Testis (tissue), 2 donors: ENCODE measurements at regions not wholly inside any gene's neighbourhood (a gene's known extent, or its start where the extent isn't known, plus 50 kb on each side); places are given as distances from the start of the nearest gene placed in this dataset.

Source experiments
- DNase-seq: peaks from one replicate; pipeline ENCODE4 v3.0.0-alpha.2; 2019
- H3K27ac ChIP-seq, 2 donors: fragments of 200-600 bp; sonication (generic); one replicate each; pipeline ENCODE4 v1.5.1; 2019
- H3K27me3 ChIP-seq: fragments of 200-600 bp; sonication (generic); one replicate; pipeline ENCODE4 v1.5.1; 2019
- H3K36me3 ChIP-seq: fragments of 200-600 bp; sonication (generic); one replicate; pipeline ENCODE4 v1.5.1; 2017; ENCODE audit warnings: low read depth; ENCODE audit errors: missing control alignments
- H3K4me1 ChIP-seq: fragments of 200-600 bp; sonication (generic); one replicate; pipeline ENCODE4 v1.5.1; 2019
- H3K4me3 ChIP-seq, 2 donors: fragments of 200-600 bp; sonication (generic); one replicate each; pipeline ENCODE4 v1.5.1; 2017 to 2019
- H3K9me3 ChIP-seq: fragments of 200-600 bp; sonication (generic); one replicate; pipeline ENCODE4 v1.5.1; 2017
- POLR2A ChIP-seq: fragments of 450-650 bp; IDR thresholded peaks from one replicate; pipeline ENCODE4 v1.6.1; 2017; ENCODE audit warnings: antibody characterized with exemption, mild to moderate bottlenecking, moderate library complexity
- WGBS, 2 donors: methylation state at CpG; one replicate each; pipeline ENCODE4 v1.1.5; 2018; 5-methylcytosine and 5-hydroxymethylcytosine counted together
- intact Hi-C: fragments of 100-400 bp; cut with DNase I; formaldehyde crosslinking; loops from one replicate; pipeline ENCODE4 v1.15.1; 2023; ENCODE audit warnings: low total_unique reads
- TF ChIP-seq, protein P1 (sequence below), 3 experiments: fragments of 450-650 bp in 2 of 3; fragments of 200-600 bp in 1 of 3; sonication (generic) in 1 of 3; IDR thresholded peaks; one replicate each; pipeline ENCODE4 v1.5.1; 2016 to 2019; ENCODE audit warnings: antibody characterized with exemption in 3 of 3, mild to moderate bottlenecking in 2 of 3, moderate library complexity in 1 of 3

DNA sequence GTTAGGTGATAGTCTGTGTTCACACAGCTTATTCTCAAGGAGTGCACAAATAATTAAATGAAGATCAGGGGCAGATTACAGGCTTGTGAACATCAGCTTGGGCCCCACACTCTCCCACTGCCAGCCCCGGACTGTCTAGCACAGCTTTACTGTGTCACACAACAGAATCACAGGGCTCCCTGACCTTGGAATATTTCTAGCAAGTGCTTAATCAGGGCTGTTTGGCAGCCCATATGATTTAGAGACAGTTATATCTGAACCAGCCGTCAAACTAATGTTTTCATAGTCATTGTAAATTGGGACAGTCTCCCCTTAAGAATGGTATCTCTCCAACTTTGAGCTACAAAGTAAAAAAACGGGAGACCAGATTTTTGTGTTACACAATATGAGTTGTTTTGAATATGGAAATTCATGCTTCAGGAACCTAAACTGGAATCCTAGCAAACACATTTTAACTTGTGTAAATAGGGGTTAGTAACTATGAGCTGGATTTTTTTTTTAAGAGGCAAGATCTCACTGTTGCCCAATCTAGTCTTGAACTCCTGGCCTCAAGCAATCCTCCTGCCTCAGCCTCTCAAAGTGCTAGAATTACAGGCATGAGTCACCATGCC, 517.6 kb downstream of the BNC2 start:
- DNase-seq: peak; percentile 32
- intact Hi-C loops: no loop called here

DNA sequence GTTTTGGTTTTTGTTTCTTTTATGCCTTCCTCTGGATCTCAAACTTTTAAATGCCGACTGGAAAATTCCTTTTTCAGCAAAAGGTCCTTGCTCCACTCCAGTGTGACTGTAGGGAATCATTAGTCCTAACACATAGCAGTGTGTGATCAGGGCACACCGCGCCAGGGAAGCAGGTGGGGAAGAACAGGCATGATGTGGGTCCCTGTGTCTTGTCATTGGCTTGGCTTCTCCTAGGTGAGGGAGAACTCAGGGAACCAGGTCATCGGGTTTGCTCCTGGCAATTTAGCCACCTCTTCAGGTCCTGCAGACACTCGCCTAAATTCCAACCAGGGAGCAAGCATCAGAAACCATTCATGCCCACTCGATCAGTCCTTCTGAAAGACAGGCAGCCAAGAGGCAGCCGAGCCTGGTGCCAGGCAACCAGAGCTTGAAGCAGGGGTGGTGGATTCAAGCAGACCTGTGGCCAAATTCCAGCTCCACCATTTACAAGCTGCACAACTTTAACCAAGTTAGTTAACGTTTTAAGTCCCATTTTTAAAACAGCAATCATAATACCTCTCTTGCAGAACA, 514.2 kb downstream of the BNC2 start:
- Histone ChIP-seq H3K4me3 (no peak overlapping the region), H3K27ac (no peak overlapping the region), H3K9me3 (no peaks in the 10 kb centered on the region), H3K36me3 (no peaks in the 10 kb centered on the region), H3K4me1 (no peaks in the 10 kb centered on the region), H3K27me3 (no peaks in the 10 kb centered on the region)
- whole genome bisulfite sequencing, 2 donors: 79 to 87% methylated on average over 7 to 8 of the region's 8 CpGs
- no peak for DNase-seq
- TF ChIP-seq POLR2A: no peak
- TF ChIP-seq, protein P1, sequence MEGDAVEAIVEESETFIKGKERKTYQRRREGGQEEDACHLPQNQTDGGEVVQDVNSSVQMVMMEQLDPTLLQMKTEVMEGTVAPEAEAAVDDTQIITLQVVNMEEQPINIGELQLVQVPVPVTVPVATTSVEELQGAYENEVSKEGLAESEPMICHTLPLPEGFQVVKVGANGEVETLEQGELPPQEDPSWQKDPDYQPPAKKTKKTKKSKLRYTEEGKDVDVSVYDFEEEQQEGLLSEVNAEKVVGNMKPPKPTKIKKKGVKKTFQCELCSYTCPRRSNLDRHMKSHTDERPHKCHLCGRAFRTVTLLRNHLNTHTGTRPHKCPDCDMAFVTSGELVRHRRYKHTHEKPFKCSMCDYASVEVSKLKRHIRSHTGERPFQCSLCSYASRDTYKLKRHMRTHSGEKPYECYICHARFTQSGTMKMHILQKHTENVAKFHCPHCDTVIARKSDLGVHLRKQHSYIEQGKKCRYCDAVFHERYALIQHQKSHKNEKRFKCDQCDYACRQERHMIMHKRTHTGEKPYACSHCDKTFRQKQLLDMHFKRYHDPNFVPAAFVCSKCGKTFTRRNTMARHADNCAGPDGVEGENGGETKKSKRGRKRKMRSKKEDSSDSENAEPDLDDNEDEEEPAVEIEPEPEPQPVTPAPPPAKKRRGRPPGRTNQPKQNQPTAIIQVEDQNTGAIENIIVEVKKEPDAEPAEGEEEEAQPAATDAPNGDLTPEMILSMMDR (IDR thresholded peaks at IDR 0.05): no peak
- intact Hi-C loops: no loop called here

More for the DNA sequence above, 517.6 kb downstream of the BNC2 start:
- Histone ChIP-seq H3K4me3 (no peak overlapping the region), H3K36me3 (no peaks in the 10 kb centered on the region), H3K27ac (no peak overlapping the region), H3K4me1 (no peaks in the 10 kb centered on the region), H3K9me3 (no peaks in the 10 kb centered on the region), H3K27me3 (no peaks in the 10 kb centered on the region)
- no peak for TF ChIP-seq POLR2A
- TF ChIP-seq, protein P1 (IDR thresholded peaks at IDR 0.05): no peak
- 40 to 44% methylated on average over 3 of the region's 3 CpGs for WGBS, 2 donors

DNA sequence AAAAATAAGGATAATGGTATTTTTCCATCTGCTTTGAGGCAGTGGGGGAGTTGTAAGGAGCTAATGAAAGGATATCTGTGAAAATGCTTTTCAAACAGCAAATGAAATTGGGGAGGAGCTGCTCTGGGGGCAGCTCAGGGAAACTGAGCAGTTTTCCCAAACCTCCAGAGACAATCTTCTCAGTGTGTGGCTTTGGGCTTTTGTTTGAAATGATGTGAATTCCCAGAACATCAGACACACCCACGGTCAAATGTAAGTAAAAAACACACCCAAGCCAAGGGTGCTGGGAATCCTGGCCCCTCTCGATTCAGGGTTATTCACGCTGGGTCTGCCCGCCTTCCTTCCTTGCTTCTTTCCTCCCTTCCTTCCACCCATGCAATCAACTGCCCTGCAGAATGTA, 512.6 kb downstream of the BNC2 start:
- TF ChIP-seq POLR2A: no peak
- TF ChIP-seq, protein P1 (IDR thresholded peaks at IDR 0.05): no peak
- intact Hi-C loops: no loop called here
- 79 to 82% methylated on average over 4 of the region's 4 CpGs for WGBS, 2 donors

DNA sequence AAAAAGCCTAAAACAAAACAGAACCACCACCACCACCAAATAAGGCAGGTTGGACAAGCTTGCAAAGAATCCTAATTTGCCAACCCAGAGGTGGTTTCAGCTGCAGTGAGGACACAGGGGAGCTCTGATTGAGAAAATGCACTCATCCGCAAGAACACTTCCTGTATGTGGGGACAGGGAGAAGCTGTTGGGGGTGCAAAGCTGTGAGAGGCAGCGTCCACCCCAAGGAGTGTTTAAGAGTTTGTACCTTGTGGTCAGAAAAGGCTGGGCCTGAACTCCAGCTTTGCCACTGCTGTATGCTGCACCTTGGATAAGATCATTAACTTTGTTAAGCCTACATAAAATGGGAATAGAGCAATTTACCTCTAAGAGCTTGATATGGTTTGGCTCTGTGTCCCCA, 511.7 kb downstream of the BNC2 start:
- no peak for DNase-seq
- H3K27me3 ChIP-seq: no peaks in the 10 kb centered on the region
- H3K9me3 ChIP-seq: no peaks in the 10 kb centered on the region
- 94 to 100% methylated on average over 2 of the region's 2 CpGs for WGBS, 2 donors
- intact Hi-C loops: no loop called here
- TF ChIP-seq, protein P1 (IDR thresholded peaks at IDR 0.05): no peak
- TF ChIP-seq POLR2A: no peak
- no peaks in the 10 kb centered on the region for H3K36me3 ChIP-seq
- no peaks in the 10 kb centered on the region for H3K4me1 ChIP-seq
- no peak overlapping the region for H3K27ac ChIP-seq
- no peak overlapping the region for H3K4me3 ChIP-seq

More for the DNA sequence above, 512.6 kb downstream of the BNC2 start:
- Histone ChIP-seq H3K4me3 (no peak overlapping the region), H3K27ac (no peak overlapping the region), H3K4me1 (no peaks in the 10 kb centered on the region), H3K36me3 (no peaks in the 10 kb centered on the region), H3K27me3 (no peaks in the 10 kb centered on the region), H3K9me3 (no peaks in the 10 kb centered on the region)
- DNase-seq: no peak
